T-helper 2 cell treated with Interferon-gamma antibody and Interleukin-4, amounts not matched to agents 5 μg/mL and 100 μg/mL, for 36 hours (primary cell): ENCODE measurements at regions not wholly inside any gene's neighbourhood (a gene's known extent, or its start where the extent isn't known, plus 50 kb on each side); places are given as distances from the start of the nearest gene placed in this dataset.
"Not testable (repeated sequence)": the region's sequence is repeated elsewhere in the genome, so short reads cannot be mapped to it uniquely, and the experiment has no call there.

Source experiments
- DNase-seq: peaks from one replicate; pipeline ENCODE4 v3.0.0; 2021; ENCODE audit warnings: low spot score
- H3K27ac Mint-ChIP-seq: one replicate; pipeline ENCODE4 v1.8.0; 2021; ENCODE audit warnings: mild to moderate bottlenecking, mixed read lengths
- H3K27me3 Mint-ChIP-seq: one replicate; pipeline ENCODE4 v1.8.0; 2021; ENCODE audit warnings: low read depth, mixed read lengths
- H3K36me3 Mint-ChIP-seq: one replicate; pipeline ENCODE4 v1.8.0; 2021; ENCODE audit warnings: low read depth, mixed read lengths
- H3K4me1 Mint-ChIP-seq: one replicate; pipeline ENCODE4 v1.8.0; 2021; ENCODE audit warnings: low read depth, mixed read lengths
- H3K4me3 Mint-ChIP-seq: one replicate; pipeline ENCODE4 v1.8.0; 2022; ENCODE audit warnings: mild to moderate bottlenecking, moderate library complexity, mixed read lengths
- H3K9me3 Mint-ChIP-seq: one replicate; pipeline ENCODE4 v1.8.0; 2021; ENCODE audit warnings: mixed read lengths

DNA sequence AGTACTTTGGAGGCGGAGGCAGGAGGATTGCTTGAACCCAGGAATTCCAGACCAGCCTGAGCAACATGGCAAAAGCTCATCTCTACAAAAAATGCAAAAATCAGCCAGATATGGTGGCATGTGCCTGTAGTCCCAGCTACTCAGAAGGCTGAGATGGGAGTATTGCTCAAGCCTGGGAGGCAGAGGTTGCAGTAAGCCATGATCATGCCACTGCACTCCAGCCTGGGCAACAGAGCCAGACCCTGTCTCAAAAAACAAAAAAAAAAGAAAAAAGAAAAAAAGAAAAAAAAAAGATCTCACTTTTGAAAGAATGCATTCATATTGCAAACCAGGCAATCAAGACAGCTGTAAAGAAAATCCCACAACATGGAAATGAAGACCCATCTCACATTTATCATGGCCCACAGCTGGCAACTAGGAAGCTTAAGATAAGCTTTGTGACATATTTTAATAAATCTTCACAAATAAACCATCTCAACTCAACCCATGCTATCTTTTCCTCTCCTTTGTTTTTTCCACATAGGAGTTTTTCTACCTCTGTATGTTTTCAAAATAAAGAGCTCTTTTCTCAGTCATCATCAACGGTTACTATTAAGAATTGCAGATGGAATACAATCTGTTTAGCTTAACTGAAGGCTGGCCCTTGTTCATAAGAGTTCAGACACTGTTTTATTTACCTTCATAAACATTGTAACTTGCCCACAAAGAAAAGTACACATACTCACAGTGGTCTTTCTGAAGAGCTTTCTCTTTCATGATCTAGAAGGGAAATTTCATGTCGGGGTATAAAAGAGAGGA, 137.0 kb downstream of the MREG start:
- no peaks in the 10 kb centered on the region for H3K9me3 Mint-ChIP-seq
- H3K27ac Mint-ChIP-seq, result no peak overlapping the region
- DNase-seq, result no peak
- H3K27me3 Mint-ChIP-seq, result peaks cover 6% of the 10 kb centered on the region
- no peaks in the 10 kb centered on the region for H3K36me3 Mint-ChIP-seq
- H3K4me3 Mint-ChIP-seq, result no peak overlapping the region
- H3K4me1 Mint-ChIP-seq, result no peaks in the 10 kb centered on the region

DNA sequence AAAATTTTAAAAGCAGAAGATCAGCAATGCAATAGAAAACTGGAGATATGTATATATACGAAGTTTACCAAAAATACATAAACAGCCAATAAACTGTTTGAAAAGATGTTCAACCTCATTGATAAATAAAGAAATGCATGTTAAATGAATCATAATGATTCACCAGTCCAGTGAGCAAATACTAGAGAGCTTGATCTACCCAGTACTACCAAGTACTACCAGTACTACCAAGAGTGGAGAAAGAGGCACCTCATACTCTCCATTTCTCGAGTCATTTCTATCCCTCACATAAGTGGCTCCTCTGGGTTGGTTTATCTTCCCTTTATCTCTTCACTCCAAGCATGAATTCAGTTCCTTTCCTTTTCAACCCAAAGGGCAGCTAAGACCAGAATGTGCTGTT, 138.9 kb downstream of the MREG start:
- no peak overlapping the region for H3K27ac Mint-ChIP-seq
- no peaks in the 10 kb centered on the region for H3K4me1 Mint-ChIP-seq
- no peaks in the 10 kb centered on the region for H3K36me3 Mint-ChIP-seq
- H3K27me3 Mint-ChIP-seq, result peaks cover 6% of the 10 kb centered on the region
- DNase-seq, result no peak
- H3K4me3 Mint-ChIP-seq, result no peak overlapping the region
- no peaks in the 10 kb centered on the region for H3K9me3 Mint-ChIP-seq

DNA sequence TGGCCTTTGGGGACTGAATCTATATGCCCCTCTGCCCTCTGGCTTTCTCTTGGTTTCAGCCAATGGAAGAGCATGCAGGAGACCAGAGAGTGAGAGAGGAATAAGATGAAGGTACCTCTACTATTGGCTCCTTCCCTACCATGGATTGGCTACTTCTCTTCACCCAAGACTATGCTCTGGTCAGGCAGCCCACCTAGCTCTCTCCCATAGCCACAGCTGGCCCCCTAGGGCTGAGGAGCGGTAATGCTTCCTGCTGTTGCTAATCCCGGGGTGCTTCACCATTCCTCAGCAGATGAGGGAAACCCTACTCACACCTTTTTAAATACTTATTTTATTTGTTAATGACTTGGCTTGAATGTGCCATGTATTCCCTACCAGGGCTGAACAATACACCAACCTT, 142.4 kb downstream of the MREG start:
- Mint-ChIP-seq H3K9me3 (no peaks in the 10 kb centered on the region), H3K4me1 (no peaks in the 10 kb centered on the region), H3K27ac (no peak overlapping the region), H3K36me3 (no peaks in the 10 kb centered on the region), H3K27me3 (no peaks in the 10 kb centered on the region), H3K4me3 (no peak overlapping the region)
- DNase-seq, result no peak

DNA sequence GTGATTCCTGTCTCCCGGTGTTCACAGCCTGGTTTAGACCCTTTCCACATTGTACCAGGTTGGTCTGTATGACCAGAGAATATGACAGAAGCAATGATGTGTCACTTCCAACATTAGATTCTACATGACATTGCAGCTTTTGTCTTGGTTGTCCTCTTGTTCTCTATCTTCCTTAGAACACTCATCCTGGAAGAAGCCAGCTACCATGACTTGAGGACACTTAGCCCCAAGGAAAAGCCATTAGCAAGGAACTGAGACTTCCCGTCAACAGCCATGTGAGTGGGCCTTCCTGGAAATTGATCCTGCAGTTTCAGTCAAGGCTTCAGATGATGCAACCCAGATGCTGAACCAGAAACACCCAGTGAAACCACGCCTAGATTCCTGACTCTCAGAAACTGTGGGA, 143.3 kb downstream of the MREG start:
- Mint-ChIP-seq H3K4me3 (no peak overlapping the region), H3K27ac (no peak overlapping the region), H3K27me3 (no peaks in the 10 kb centered on the region), H3K9me3 (no peaks in the 10 kb centered on the region), H3K4me1 (no peaks in the 10 kb centered on the region), H3K36me3 (no peaks in the 10 kb centered on the region)
- no peak for DNase-seq

DNA sequence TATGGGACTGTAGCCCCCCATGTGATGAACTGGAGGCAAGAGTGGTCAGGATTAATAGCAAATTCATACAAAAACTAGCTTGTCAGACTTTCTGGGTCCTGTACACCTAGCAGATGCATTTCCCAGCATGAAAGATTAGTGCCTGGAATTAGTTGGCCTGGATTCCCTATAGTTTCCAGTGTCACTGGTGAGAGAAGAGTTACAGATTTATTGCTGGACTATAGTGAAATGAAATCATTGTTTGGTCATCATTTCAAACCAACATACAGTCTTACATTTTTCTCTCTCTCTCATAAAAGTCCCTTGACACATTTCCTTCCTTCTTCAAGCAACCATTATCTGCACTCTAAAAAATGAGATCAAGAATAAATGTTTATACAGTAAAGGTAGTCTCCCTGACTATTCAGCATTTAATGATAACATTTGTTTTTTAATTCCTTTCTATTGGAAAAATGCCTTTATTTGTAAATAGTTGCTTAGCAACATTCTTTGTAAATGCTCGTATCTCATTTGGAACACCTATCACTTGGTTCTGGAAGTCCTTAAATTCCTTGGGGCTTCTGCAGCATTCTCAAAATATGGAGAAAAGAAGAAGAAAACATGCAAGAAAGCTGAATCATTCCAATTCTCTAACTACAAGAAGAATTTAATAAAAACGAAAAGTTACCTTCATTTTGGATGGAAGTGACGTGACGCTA, 144.4 kb downstream of the MREG start:
- Mint-ChIP-seq H3K4me1 (no peaks in the 10 kb centered on the region), H3K4me3 (no peak overlapping the region), H3K27me3 (no peaks in the 10 kb centered on the region), H3K27ac (no peak overlapping the region), H3K9me3 (no peaks in the 10 kb centered on the region), H3K36me3 (no peaks in the 10 kb centered on the region)
- DNase-seq, result no peak

DNA sequence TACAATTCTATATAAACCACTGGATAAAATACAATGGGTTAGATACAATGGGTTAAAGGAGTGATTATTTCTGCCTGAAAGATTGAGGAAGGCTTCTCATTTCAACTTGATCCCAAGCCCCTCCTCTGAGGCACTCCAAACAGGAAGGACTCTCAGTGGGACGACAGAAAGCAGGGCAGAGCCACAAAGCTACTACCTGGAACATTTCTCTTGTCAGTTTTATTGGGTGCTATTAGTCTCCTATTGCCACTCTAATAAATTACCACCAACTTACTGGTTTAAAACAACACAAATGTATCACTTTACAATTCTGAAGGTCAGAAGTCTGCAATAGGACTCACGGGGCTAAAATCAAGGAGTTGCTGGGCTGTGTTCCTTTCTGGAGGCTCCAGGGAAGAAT, 146.7 kb downstream of the MREG start:
- H3K9me3 Mint-ChIP-seq, result no peaks in the 10 kb centered on the region
- no peaks in the 10 kb centered on the region for H3K4me1 Mint-ChIP-seq
- H3K4me3 Mint-ChIP-seq, result no peak overlapping the region
- no peak for DNase-seq
- no peaks in the 10 kb centered on the region for H3K36me3 Mint-ChIP-seq
- peaks cover 6% of the 10 kb centered on the region for H3K27me3 Mint-ChIP-seq
- H3K27ac Mint-ChIP-seq, result no peak overlapping the region

DNA sequence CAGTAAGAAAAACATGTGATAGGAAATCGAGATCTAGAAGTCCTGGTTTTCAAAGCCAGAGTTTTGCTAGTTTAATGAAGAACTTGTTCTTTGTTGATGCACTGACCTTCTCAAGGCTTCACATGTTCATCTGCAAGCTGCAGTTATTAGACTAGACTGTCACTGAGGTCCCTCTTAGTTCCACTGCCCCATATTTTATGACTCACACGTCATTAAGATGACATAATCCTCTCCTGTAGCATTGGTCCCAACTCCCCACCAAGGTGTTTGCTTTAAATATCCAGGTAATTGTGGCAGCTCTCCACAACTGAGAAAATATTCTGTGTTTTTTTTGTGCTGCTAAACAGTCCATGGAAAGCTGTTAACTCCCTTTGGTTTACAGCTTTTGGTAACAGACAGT, 149.7 kb downstream of the MREG start:
- Mint-ChIP-seq H3K27me3 (peaks cover 6% of the 10 kb centered on the region), H3K4me1 (no peaks in the 10 kb centered on the region), H3K4me3 (no peak overlapping the region), H3K9me3 (no peaks in the 10 kb centered on the region), H3K27ac (no peak overlapping the region), H3K36me3 (no peaks in the 10 kb centered on the region)
- DNase-seq, result no peak

DNA sequence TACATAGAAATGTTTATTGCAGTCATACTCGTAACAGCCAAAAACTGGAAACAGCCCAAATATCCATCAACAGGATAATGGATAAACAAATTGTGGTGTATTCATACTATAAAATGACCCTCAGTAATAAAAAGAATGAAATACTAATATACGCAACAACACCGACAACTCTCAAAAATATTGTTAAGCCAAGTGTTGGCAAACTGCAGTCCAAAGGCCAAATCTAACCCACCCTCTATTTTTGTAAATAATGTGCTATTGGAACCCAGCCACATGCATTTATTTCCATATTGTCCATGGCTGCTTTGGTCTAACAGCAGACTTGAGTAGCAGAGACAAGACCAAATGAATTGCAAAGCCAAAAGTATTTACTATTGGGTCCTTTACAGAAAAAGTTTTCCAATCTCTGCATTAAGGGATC, 151.0 kb downstream of the MREG start:
- no peaks in the 10 kb centered on the region for H3K4me1 Mint-ChIP-seq
- H3K9me3 Mint-ChIP-seq, result no peaks in the 10 kb centered on the region
- no peak overlapping the region for H3K27ac Mint-ChIP-seq
- H3K36me3 Mint-ChIP-seq, result no peaks in the 10 kb centered on the region
- no peak overlapping the region for H3K4me3 Mint-ChIP-seq
- no peak for DNase-seq
- peaks cover 6% of the 10 kb centered on the region for H3K27me3 Mint-ChIP-seq

DNA sequence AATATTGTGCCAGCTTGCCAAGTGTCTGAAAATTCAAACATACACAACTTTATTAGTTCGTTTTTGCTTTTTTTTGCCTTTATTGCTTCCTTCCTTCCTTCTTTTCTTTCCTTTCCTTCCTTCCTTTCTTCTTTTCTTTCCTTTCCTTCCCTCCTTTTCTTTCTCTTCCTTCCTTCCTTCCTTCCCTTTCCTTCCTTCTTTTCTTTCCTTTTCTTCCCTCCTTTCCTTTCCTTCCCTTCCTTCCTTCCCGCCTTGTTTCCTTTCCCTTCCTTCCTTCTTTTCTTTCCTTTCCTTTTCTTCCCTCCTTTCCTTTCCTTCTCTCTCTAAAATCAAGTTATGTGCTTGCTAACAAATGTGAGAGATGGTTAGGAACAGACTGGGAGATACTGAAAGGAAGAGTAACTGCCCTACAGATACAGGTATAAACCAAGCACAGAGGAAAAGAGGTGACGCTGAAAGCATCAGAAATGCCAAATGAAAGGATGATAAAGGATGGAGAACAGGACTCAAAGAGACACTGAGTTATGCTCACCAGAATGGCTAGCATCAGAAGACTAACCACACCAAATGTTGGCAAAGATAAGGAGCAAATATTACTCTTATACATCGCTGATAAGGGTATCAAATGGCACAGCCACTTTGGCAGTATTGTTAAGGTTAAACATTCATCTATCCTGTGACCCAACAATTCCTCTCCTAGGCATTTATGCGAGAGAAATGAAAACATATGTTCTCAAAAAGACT, 151.6 kb downstream of the MREG start:
- Mint-ChIP-seq H3K4me1 (no peaks in the 10 kb centered on the region), H3K27me3 (peaks cover 6% of the 10 kb centered on the region), H3K9me3 (no peaks in the 10 kb centered on the region), H3K36me3 (no peaks in the 10 kb centered on the region), H3K4me3 (no peak overlapping the region), H3K27ac (no peak overlapping the region)
- DNase-seq, result no peak

DNA sequence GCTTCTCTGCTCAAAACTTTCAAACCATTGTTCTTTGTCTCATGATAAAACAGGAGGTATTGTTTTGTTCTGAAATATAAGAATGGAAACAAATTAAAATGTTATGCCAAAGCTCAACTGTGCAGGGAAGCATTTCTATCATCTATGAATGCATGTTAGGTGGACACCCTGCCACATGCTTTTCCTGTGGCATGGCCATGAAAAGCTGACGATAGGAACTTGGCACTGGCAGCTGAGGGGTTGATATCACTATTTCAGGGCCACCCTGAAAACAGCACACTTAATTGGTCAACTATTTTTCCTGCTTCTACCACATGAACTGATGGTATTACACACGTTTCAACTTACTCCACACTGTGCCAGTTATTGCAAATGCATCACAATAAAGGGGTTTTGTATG, 157.3 kb downstream of the MREG start:
- peaks cover 9% of the 10 kb centered on the region for H3K9me3 Mint-ChIP-seq
- no peak for DNase-seq
- no peaks in the 10 kb centered on the region for H3K4me1 Mint-ChIP-seq
- no peaks in the 10 kb centered on the region for H3K27me3 Mint-ChIP-seq
- no peak overlapping the region for H3K4me3 Mint-ChIP-seq
- no peaks in the 10 kb centered on the region for H3K36me3 Mint-ChIP-seq
- H3K27ac Mint-ChIP-seq, result no peak overlapping the region

DNA sequence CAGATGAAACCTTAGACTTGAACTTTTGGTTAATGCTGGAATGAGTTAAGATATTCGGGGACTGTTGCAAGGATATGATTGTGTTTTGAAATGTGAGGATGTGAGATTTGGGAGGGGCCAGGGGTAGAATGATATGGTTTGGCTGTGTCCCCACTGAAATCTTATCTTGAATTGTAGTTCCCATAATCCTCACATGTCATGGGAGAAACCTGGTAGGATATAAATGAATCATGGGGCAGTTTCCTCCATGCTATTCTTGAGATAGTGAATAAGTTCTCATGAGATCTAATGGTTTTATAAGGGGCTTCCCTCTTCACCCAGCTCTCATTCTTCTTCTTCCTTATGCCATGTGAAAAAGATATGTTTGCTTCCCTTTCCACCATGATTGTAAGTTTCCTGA, 158.0 kb downstream of the MREG start:
- H3K9me3 Mint-ChIP-seq, H3K27ac Mint-ChIP-seq, H3K4me3 Mint-ChIP-seq, H3K4me1 Mint-ChIP-seq, H3K27me3 Mint-ChIP-seq, H3K36me3 Mint-ChIP-seq, DNase-seq: not testable (repeated sequence)

DNA sequence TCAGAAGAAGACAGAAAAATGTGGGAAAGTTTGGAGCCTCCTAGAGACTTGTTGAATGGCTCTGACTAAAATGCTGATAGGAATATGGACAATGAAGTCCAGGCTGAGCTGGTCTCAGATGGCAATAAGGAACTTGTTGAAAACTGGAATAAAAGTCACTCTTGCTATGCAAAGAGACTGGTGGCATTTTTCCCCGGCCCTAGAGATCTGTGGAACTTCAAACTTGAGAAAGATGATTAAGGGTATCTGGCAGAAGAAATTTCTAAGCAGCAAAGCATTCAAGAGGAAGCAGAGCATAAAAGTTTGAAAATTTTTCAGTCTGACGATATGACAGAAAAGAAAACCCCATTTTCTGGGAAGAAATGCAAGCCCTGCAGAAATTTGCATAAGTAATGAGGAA, 159.3 kb downstream of the MREG start:
- H3K27me3 Mint-ChIP-seq, result no peaks in the 10 kb centered on the region
- H3K36me3 Mint-ChIP-seq, result no peaks in the 10 kb centered on the region
- no peaks in the 10 kb centered on the region for H3K4me1 Mint-ChIP-seq
- H3K27ac Mint-ChIP-seq, result no peak overlapping the region
- no peak overlapping the region for H3K4me3 Mint-ChIP-seq
- no peak for DNase-seq
- H3K9me3 Mint-ChIP-seq, result peaks cover 9% of the 10 kb centered on the region

DNA sequence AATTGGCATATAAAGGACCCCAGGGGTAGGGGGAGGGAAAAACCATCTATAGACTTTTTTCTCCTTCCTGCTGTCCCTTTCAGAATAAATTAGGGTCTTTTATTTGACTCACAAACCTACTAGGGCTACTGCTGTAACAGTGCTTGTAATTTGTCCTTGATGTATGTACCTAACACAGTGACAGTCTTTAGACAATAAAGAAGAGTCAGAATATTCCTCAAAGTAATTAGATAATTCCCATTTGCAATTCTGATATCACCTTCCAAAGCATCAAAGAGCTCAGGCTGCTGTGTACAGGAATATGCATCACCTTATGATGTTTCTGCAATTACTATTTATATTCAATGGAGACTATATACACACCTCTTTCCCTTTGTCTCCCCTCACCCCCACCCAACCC, 161.7 kb downstream of the MREG start:
- no peak for DNase-seq
- Mint-ChIP-seq H3K27me3 (no peaks in the 10 kb centered on the region), H3K9me3 (peaks cover 9% of the 10 kb centered on the region), H3K4me3 (no peak overlapping the region), H3K27ac (no peak overlapping the region), H3K36me3 (no peaks in the 10 kb centered on the region), H3K4me1 (peaks cover 1% of the 10 kb centered on the region)

DNA sequence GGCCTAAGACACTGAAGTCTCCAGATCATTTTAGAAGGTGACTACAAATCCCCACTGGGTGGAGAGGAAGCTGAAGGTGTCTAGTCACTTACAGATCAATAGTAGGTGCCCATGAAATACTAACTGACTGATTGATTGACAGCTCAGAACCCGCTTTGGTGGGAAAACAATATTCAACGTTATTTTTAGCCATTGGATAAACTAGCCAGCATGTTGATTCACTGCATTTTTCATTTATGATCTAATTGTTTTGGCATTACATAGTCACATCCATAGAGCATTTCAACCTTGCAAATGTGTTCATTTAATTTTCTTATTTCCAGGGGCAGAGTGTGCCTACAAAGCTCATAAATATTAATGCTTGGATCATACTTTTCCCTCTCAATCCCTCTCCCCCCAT, 162.3 kb downstream of the MREG start:
- peaks cover 1% of the 10 kb centered on the region for H3K4me1 Mint-ChIP-seq
- no peaks in the 10 kb centered on the region for H3K27me3 Mint-ChIP-seq
- DNase-seq, result no peak
- no peak overlapping the region for H3K4me3 Mint-ChIP-seq
- H3K9me3 Mint-ChIP-seq, result peaks cover 9% of the 10 kb centered on the region
- no peaks in the 10 kb centered on the region for H3K36me3 Mint-ChIP-seq
- no peak overlapping the region for H3K27ac Mint-ChIP-seq
